Stimulated activated CD4-positive, alpha-beta T cell treated with anti-CD3 and anti-CD28 coated beads, Interleukin-12 subunit alpha, Interleukin-12 subunit beta, amount 100 ng/mL, for 24 hours (primary cell): ENCODE measurements at regions not wholly inside any gene's neighbourhood (a gene's known extent, or its start where the extent isn't known, plus 50 kb on each side); places are given as distances from the start of the nearest gene placed in this dataset.
"Not testable (repeated sequence)": the region's sequence is repeated elsewhere in the genome, so short reads cannot be mapped to it uniquely, and the experiment has no call there.

ENCODE experiments used
- DNase-seq, 2 experiments: peaks; one replicate each; pipeline ENCODE4 v3.0.0-alpha.2; 2020; ENCODE audit warnings: low read depth in 2 of 2

- DNase-seq = no peak
Measured at GRCh38 chr4:117560329-117560728, 474.0 kb upstream of the NDST3 start.

GRCh38 chr4:117574085-117574484 is 460.2 kb upstream of the NDST3 start:
- DNase-seq = no peak

- no peak for DNase-seq
Measured at GRCh38 chr4:117575850-117576249, 458.4 kb upstream of the NDST3 start.

- DNase-seq = no peak
Measured at GRCh38 chr4:117577686-117578311, 456.5 kb upstream of the NDST3 start.

GRCh38 chr4:117588771-117589170 is 445.5 kb upstream of the NDST3 start:
- no peak for DNase-seq

- DNase-seq = no peak
Measured at GRCh38 chr4:117596917-117597480, 437.3 kb upstream of the NDST3 start.

- not testable (repeated sequence) for DNase-seq
Measured at GRCh38 chr4:117599393-117599792, 434.9 kb upstream of the NDST3 start.

DNA sequence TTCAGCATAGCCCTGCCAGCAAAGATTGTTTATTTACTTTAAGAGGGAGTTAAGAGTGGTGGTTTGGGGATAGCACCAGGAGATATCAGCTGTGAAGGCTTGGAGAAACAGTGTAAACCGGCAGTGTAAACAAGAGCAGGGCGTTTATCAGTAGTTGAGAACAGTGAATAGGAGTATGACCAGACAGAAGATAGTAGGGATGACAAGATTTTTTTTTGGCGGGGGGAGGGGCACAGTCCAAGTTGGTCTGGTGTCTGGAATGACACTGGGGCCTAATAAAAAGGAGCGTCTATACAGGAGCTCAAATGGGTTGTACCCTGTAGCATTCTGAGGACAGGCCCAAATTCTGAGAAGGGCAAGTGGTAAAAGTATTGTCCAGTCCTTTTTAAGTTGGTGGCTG is 433.4 kb upstream of the NDST3 start:
- DNase-seq = not testable (repeated sequence)

- no peak for DNase-seq
Measured at GRCh38 chr4:117610706-117611308, 423.5 kb upstream of the NDST3 start.

- DNase-seq = no peak
Measured at GRCh38 chr4:117621673-117622072, 412.6 kb upstream of the NDST3 start.

- DNase-seq = no peak
Measured at GRCh38 chr4:117623326-117623725, 411.0 kb upstream of the NDST3 start.

DNA sequence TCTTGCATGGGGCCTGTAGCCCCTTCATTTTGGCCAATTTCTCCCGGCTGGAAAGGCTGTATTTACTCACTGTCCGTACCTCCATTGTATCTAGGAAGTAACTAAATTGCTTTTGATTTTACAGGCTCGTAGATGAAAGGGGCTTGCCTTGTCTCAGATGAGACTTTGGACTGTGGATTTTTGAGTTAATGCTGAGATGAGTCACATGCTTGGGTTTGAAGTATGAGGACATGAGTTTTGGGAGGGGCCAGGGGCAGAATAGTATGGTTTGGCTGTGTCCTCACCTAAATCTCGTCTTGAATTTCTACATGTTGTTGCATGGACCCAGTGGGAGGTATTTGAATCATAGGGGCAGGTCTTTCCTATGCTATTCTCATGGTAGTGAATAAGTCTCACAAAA is 407.6 kb upstream of the NDST3 start:
- DNase-seq = no peak

GRCh38 chr4:117634716-117635115 is 399.6 kb upstream of the NDST3 start:
- DNase-seq = no peak

DNA sequence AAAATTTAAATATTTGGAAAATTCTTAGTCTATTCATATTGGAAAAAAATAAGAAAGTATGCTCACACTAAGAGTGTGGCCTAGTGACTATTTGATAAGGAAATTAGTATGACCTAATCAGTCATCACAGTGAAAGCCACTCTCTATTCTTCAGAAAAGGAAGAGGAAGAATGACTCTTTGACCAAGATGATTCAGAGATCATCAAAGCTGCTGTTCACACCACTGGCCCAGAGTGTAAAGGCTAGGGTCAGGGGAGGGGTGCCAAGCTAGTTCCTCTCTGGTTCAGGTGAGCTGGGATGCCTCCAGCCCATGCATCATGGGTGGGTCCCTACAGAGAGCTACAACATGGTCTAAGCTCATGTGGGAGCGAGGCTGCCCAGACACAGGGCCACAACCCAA is 396.9 kb upstream of the NDST3 start:
- DNase-seq = no peak

DNA sequence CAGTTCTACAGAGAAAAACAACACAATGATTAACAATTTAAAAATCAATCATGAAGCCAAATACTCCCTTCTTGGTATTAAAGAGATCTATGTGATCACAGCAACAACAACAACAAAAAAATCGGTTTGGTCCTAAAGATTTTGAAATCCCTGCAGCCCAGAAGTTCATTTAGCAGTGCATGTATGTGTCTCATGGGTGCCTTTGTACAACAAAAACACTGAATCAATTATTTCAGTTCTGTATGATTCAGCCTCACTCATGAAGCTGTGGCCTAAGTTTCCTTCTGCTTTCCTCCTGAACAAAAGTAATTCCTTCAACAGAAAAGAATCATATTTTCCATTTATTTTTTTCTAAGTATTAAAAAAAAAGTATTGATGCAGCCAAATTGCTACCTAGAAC is 393.4 kb upstream of the NDST3 start:
- no peak for DNase-seq

GRCh38 chr4:117641519-117641918 is 392.8 kb upstream of the NDST3 start:
- no peak for DNase-seq

DNA sequence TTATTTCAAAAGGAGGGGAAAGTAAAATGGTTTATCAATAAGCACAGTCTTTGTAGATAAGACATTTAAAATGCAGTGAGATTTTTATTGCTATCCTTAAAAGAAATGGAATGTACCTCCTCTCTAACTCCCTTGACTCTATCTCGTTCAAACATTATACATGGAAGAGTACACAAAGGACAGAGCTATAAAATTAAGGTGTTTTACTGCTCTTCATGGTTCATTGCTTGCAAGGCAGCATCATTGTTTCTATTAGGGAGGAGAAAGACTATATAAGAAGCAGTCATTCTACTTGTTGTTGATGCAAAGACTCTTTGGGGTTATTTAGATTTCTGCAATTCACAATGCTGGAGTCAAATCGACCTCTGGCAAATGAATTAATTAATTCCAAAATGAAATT is 380.2 kb upstream of the NDST3 start:
- no peak for DNase-seq

DNA sequence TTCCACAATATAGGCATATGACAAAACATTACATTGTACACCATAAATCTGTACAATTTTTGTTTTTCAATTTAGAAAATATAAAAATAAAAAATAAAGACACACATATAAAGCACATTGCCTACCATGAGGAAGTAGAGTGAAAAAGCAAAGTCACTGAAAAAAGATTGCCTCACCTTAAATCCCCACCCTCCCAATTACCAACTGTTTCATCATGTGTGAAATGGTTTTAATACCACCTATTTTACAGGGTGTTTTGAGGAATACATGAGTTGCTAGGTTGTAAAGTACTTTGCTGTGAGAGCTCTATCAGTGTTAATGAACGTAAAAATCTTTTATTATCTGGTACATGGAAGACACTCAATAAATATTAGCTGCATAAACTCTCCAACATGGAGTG is 373.6 kb upstream of the NDST3 start:
- no peak for DNase-seq

- no peak for DNase-seq
Measured at GRCh38 chr4:117661091-117662072, 372.9 kb upstream of the NDST3 start.

GRCh38 chr4:117664706-117665444 is 369.4 kb upstream of the NDST3 start:
- DNase-seq = no peak

- DNase-seq = no peak
Measured at GRCh38 chr4:117676153-117676552, 358.1 kb upstream of the NDST3 start.

DNA sequence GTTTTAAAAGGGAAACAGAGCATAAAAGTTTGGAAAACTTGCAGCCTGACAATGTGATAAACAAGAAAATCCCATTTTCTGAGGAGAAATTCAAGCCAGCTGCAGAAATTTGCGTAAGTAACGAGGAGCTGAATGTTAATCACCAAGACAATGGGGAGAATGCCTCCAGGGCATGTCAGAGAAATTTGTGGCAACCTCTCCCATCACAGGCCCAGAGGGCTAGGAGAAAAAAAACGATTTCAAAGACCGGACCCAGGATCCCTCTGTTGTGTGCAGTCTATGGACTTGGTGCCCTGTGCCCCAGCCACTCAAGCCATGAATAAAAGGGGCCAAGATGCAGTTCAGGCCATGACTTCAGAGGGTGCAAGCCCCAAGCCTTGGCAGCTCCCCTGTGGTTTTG is 355.4 kb upstream of the NDST3 start:
- no peak for DNase-seq
